ENCODE measurements at regions not wholly inside any gene's neighbourhood (a gene's known extent, or its start where the extent isn't known, plus 50 kb on each side); places are given as distances from the start of the nearest gene placed in this dataset.

GRCh38 chr11:80182901-80183300 is 742.1 kb upstream of the TENM4 start:
- TF ChIP-seq CTCF (IDR thresholded peaks at IDR 0.05 in 4 of 5, conservative IDR thresholded peaks at IDR 0.05 in 1 of 5) (no peak), POLR2A (IDR thresholded peaks at IDR 0.05) (no peak)

All from gastrocnemius medialis (tissue), 4 donors.